SK-N-SH treated with all-trans-retinoic acid at 6 μM for 48 hours (cell line): ENCODE measurements at regions not wholly inside any gene's neighbourhood (a gene's known extent, or its start where the extent isn't known, plus 50 kb on each side); places are given as distances from the start of the nearest gene placed in this dataset.

Experiments used
- ATAC-seq: fragments of 200-7000 bp; cut with Tn5 transposase; 3 replicates; pipeline ENCODE4 v1.9.1; 2020; ENCODE audit warnings: mild to moderate bottlenecking, moderate library complexity
- ARNTL ChIP-seq: fragments of 450-650 bp; formaldehyde crosslinking; IDR thresholded peaks from 2 replicates; pipeline ENCODE4 v1.5.0; 2020; ENCODE audit warnings: low read depth, mild to moderate bottlenecking, moderate library complexity, borderline replicate concordance
- BACH2 ChIP-seq: fragments of 250-450 bp; sonication (Bioruptor Pico); IDR thresholded peaks from 2 replicates; pipeline ENCODE4 v1.9.0; 2021; ENCODE audit warnings: mild to moderate bottlenecking, borderline replicate concordance
- CREB5 ChIP-seq: fragments of 250-450 bp; sonication (Bioruptor Pico); IDR thresholded peaks from 2 replicates; pipeline ENCODE4 v1.5.1; 2020; ENCODE audit warnings: low read depth, mild to moderate bottlenecking, moderate library complexity
- CSDC2 ChIP-seq: fragments of 250-450 bp; sonication (Bioruptor Pico); IDR thresholded peaks from 2 replicates; pipeline ENCODE4 v1.5.0; 2020; ENCODE audit warnings: mild to moderate bottlenecking, moderate library complexity
- CSRNP3 ChIP-seq: fragments of 250-450 bp; sonication (Bioruptor Pico); IDR thresholded peaks from 2 replicates; pipeline ENCODE4 v1.5.1; 2021; ENCODE audit warnings: mild to moderate bottlenecking, moderate library complexity
- ESRRG ChIP-seq: fragments of 250-450 bp; sonication (Bioruptor Pico); IDR thresholded peaks from 2 replicates; pipeline ENCODE4 v1.6.1; 2021; ENCODE audit warnings: mild to moderate bottlenecking
- OSR1 ChIP-seq: fragments of 250-450 bp; sonication (Bioruptor Pico); IDR thresholded peaks from 2 replicates; pipeline ENCODE4 v1.8.0; 2022; ENCODE audit warnings: moderate library complexity, mild to moderate bottlenecking, inconsistent platforms
- PATZ1 ChIP-seq: fragments of 250-450 bp; sonication (Bioruptor Pico); IDR thresholded peaks from 2 replicates; pipeline ENCODE4 v1.8.0; 2020; ENCODE audit warnings: mild to moderate bottlenecking, moderate library complexity, borderline replicate concordance
- POU6F1 ChIP-seq: fragments of 250-450 bp; sonication (Bioruptor Pico); IDR thresholded peaks from 2 replicates; pipeline ENCODE4 v1.8.0; 2021; ENCODE audit warnings: low read depth, mild to moderate bottlenecking, moderate library complexity, borderline replicate concordance
- PPARA ChIP-seq: fragments of 250-450 bp; sonication (Bioruptor Pico); IDR thresholded peaks from 2 replicates; pipeline ENCODE4 v1.5.0; 2020; ENCODE audit warnings: mild to moderate bottlenecking, borderline replicate concordance
- RARB ChIP-seq: fragments of 250-450 bp; sonication (Bioruptor Pico); IDR thresholded peaks from 2 replicates; pipeline ENCODE4 v1.8.0; 2021; ENCODE audit warnings: mild to moderate bottlenecking, moderate library complexity
- SNAI2 ChIP-seq: fragments of 250-450 bp; sonication (Bioruptor Pico); IDR thresholded peaks from 2 replicates; pipeline ENCODE4 v1.5.0; 2020; ENCODE audit warnings: mild to moderate bottlenecking, moderate library complexity
- TCF4 ChIP-seq: fragments of 250-450 bp; sonication (Bioruptor Pico); IDR thresholded peaks from 2 replicates; pipeline ENCODE4 v1.8.0; 2021; ENCODE audit warnings: mild to moderate bottlenecking, moderate library complexity, borderline replicate concordance
- TOX ChIP-seq: fragments of 250-450 bp; sonication (Bioruptor Pico); IDR thresholded peaks from 2 replicates; pipeline ENCODE4 v1.8.0; 2021; ENCODE audit warnings: mild to moderate bottlenecking, moderate library complexity, borderline replicate concordance
- ZC3H10 ChIP-seq: fragments of 250-450 bp; sonication (Bioruptor Pico); IDR thresholded peaks from 2 replicates; pipeline ENCODE4 v1.5.1; 2021; ENCODE audit warnings: mild to moderate bottlenecking, moderate library complexity
- ZFP3 ChIP-seq: fragments of 250-450 bp; sonication (Bioruptor Pico); IDR thresholded peaks from 2 replicates; pipeline ENCODE4 v1.5.0; 2020; ENCODE audit warnings: mild to moderate bottlenecking, moderate library complexity
- ZFP30 ChIP-seq: fragments of 450-650 bp; formaldehyde crosslinking; IDR thresholded peaks from 2 replicates; pipeline ENCODE4 v1.5.0; 2022; ENCODE audit warnings: mild to moderate bottlenecking, moderate library complexity
- ZNF565 ChIP-seq: fragments of 450-650 bp; formaldehyde crosslinking; conservative IDR thresholded peaks from 2 replicates; pipeline ENCODE4 v1.5.0; 2020; ENCODE audit warnings: low read depth, mild to moderate bottlenecking, moderate library complexity
- ZNF8 ChIP-seq: fragments of 450-650 bp; formaldehyde crosslinking; IDR thresholded peaks from 2 replicates; pipeline ENCODE4 v1.5.0; 2020; ENCODE audit warnings: mild to moderate bottlenecking, moderate library complexity

- no peak for TF ChIP-seq TCF4
- no peak for TF ChIP-seq CREB5
- no peak for TF ChIP-seq TOX (CRISPR knock-in tag)
- no peak for TF ChIP-seq CSRNP3 (CRISPR knock-in tag)
- TF ChIP-seq SNAI2, result no peak
- TF ChIP-seq, all 23 proteins: peak for 0
- ATAC-seq, result no peak
These were observed 550.4 kb upstream of the CHAC2 start for GRCh38 chr2:53217250-53217649.

GRCh38 chr2:53216805-53217204 is 550.8 kb upstream of the CHAC2 start:
- no peak for TF ChIP-seq RARB (CRISPR knock-in tag)
- TF ChIP-seq ZFP3, result no peak
- TF ChIP-seq ESRRG, result no peak
- no peak for TF ChIP-seq CREB5
- TF ChIP-seq PATZ1 (CRISPR knock-in tag), result no peak
- TF ChIP-seq OSR1 (CRISPR knock-in tag), result no peak
- no peak for TF ChIP-seq BACH2 (CRISPR knock-in tag)
- no peak for TF ChIP-seq ARNTL (CRISPR knock-in tag)
- no peak for TF ChIP-seq ZC3H10
- no peak for TF ChIP-seq SNAI2
- TF ChIP-seq, all 23 proteins: peak for 0
- no peak for ATAC-seq

GRCh38 chr2:53212576-53212975 is 555.0 kb upstream of the CHAC2 start:
- ATAC-seq, result no peak
- no peak for TF ChIP-seq ZC3H10
- TF ChIP-seq ZNF8 (CRISPR knock-in tag), result no peak
- no peak for TF ChIP-seq ZFP30 (CRISPR knock-in tag)
- TF ChIP-seq ZFP3, result no peak
- TF ChIP-seq CSRNP3 (CRISPR knock-in tag), result no peak
- TF ChIP-seq SNAI2, result no peak
- TF ChIP-seq ESRRG, result no peak
- TF ChIP-seq, all 23 proteins: peak for 0

GRCh38 chr2:53211201-53211774 is 556.3 kb upstream of the CHAC2 start:
- no peak for ATAC-seq
- no peak for TF ChIP-seq CSDC2
- TF ChIP-seq, all 23 proteins: peak for 0

GRCh38 chr2:53210538-53210937 is 557.1 kb upstream of the CHAC2 start:
- ATAC-seq, result peak; percentile 40; the same call in 1 of the 3 replicates
- TF ChIP-seq POU6F1 (CRISPR knock-in tag) (no peak), ZNF565 (CRISPR knock-in tag) (no peak), ESRRG (no peak), ZFP3 (no peak), ZFP30 (CRISPR knock-in tag) (no peak), CSDC2 (no peak), TOX (CRISPR knock-in tag) (no peak), TCF4 (no peak), ZC3H10 (no peak), SNAI2 (no peak), PPARA (CRISPR knock-in tag) (no peak), ARNTL (CRISPR knock-in tag) (no peak)
